H9 (cell line): ENCODE measurements at regions not wholly inside any gene's neighbourhood (a gene's known extent, or its start where the extent isn't known, plus 50 kb on each side); places are given as distances from the start of the nearest gene placed in this dataset.

Experiments
- DNase-seq: peaks from one replicate; pipeline ENCODE4 v3.0.0-alpha.2; 2017
- H2AFZ ChIP-seq: one replicate; pipeline ENCODE4 v1.6.1; 2013; ENCODE audit warnings: mild to moderate bottlenecking, low read length, control low read depth, moderate library complexity
- H2AK5ac ChIP-seq: 2 replicates; pipeline ENCODE4 v1.6.1; 2013; ENCODE audit warnings: low read length, control low read depth, mixed read lengths; ENCODE audit not compliant: insufficient read length
- H2BK120ac ChIP-seq: one replicate; pipeline ENCODE4 v1.6.1; 2013; ENCODE audit warnings: low read depth, mild to moderate bottlenecking, low read length, control low read depth, inconsistent platforms; ENCODE audit not compliant: poor library complexity, severe bottlenecking
- H2BK12ac ChIP-seq: 2 replicates; pipeline ENCODE4 v1.6.1; 2013; ENCODE audit warnings: low read length, control low read depth, mixed read lengths, low read depth; ENCODE audit not compliant: insufficient read length
- H2BK15ac ChIP-seq: 2 replicates; pipeline ENCODE4 v1.6.1; 2013; ENCODE audit warnings: low read depth, low read length, control low read depth
- H2BK20ac ChIP-seq: one replicate; pipeline ENCODE4 v1.6.1; 2013; ENCODE audit warnings: low read depth, mild to moderate bottlenecking, low read length, control low read depth, inconsistent platforms; ENCODE audit not compliant: poor library complexity, severe bottlenecking
- H2BK5ac ChIP-seq: 2 replicates; pipeline ENCODE4 v1.6.1; 2013; ENCODE audit warnings: low read length, control low read depth, mixed read lengths; ENCODE audit not compliant: insufficient read length
- H3K14ac ChIP-seq: 2 replicates; pipeline ENCODE4 v1.6.1; 2013; ENCODE audit warnings: low read length, control low read depth; ENCODE audit not compliant: insufficient read depth
- H3K18ac ChIP-seq: 2 replicates; pipeline ENCODE4 v1.6.1; 2013; ENCODE audit warnings: low read depth, mild to moderate bottlenecking, mixed read lengths, low read length, control low read depth; ENCODE audit not compliant: insufficient read length
- H3K23ac ChIP-seq: 2 replicates; pipeline ENCODE4 v1.6.1; 2013; ENCODE audit warnings: low read length, control low read depth, mixed read lengths, low read depth; ENCODE audit not compliant: insufficient read length
- H3K23me2 ChIP-seq: 2 replicates; pipeline ENCODE4 v1.6.1; 2013; ENCODE audit warnings: low read depth, mild to moderate bottlenecking, mixed read lengths, low read length, control low read depth; ENCODE audit not compliant: insufficient read length, poor library complexity, severe bottlenecking
- H3K27ac ChIP-seq: 2 replicates; pipeline ENCODE4 v1.5.1; 2013; ENCODE audit warnings: low read length, control low read depth, mixed read lengths, low read depth; ENCODE audit not compliant: insufficient read length
- H3K27me3 ChIP-seq: 2 replicates; pipeline ENCODE4 v1.6.1; 2013; ENCODE audit warnings: low read length, control low read depth, inconsistent platforms; ENCODE audit not compliant: insufficient read depth
- H3K4ac ChIP-seq: 2 replicates; pipeline ENCODE4 v1.6.1; 2013; ENCODE audit warnings: low read depth, mild to moderate bottlenecking, control low read depth, inconsistent platforms, low read length, moderate library complexity
- H3K4me1 ChIP-seq: 2 replicates; pipeline ENCODE4 v1.6.1; 2013; ENCODE audit warnings: low read length, control low read depth, inconsistent platforms; ENCODE audit not compliant: insufficient read depth
- H3K4me2 ChIP-seq: 2 replicates; pipeline ENCODE4 v1.6.1; 2013; ENCODE audit warnings: low read length, control low read depth, mixed read lengths; ENCODE audit not compliant: insufficient read length, insufficient read depth
- H3K56ac ChIP-seq: 2 replicates; pipeline ENCODE4 v1.6.1; 2013; ENCODE audit warnings: low read depth, mild to moderate bottlenecking, mixed read lengths, low read length, control low read depth; ENCODE audit not compliant: insufficient read length
- H3K79me1 ChIP-seq: 2 replicates; pipeline ENCODE4 v1.6.1; 2013; ENCODE audit warnings: low read depth, mild to moderate bottlenecking, moderate library complexity, low read length, control low read depth, inconsistent platforms; ENCODE audit not compliant: insufficient read depth, poor library complexity, severe bottlenecking
- H3K79me2 ChIP-seq: 2 replicates; pipeline ENCODE4 v1.6.1; 2013; ENCODE audit warnings: low read length, control low read depth, inconsistent platforms; ENCODE audit not compliant: insufficient read depth
- H3K9ac ChIP-seq: 2 replicates; pipeline ENCODE4 v1.6.1; 2013; ENCODE audit warnings: low read length, control low read depth, mixed read lengths; ENCODE audit not compliant: insufficient read length; ENCODE audit errors: extremely low read depth
- H3K9me3 ChIP-seq: one replicate; pipeline ENCODE4 v1.6.1; 2013; ENCODE audit warnings: low read depth, low read length, inconsistent platforms; ENCODE audit not compliant: control insufficient read depth
- H3T11ph ChIP-seq: one replicate; pipeline ENCODE4 v1.6.1; 2013; ENCODE audit warnings: mild to moderate bottlenecking, low read length, control low read depth, inconsistent platforms
- H4K20me1 ChIP-seq: one replicate; pipeline ENCODE4 v1.6.1; 2013; ENCODE audit not compliant: control insufficient read depth, insufficient read length, insufficient read depth
- H4K5ac ChIP-seq: 2 replicates; pipeline ENCODE4 v1.6.1; 2013; ENCODE audit warnings: low read depth, mild to moderate bottlenecking, mixed read lengths, low read length, control low read depth; ENCODE audit not compliant: insufficient read length
- H4K8ac ChIP-seq: replicated peaks from 2 replicates; pipeline ENCODE4 v1.6.1; 2013; ENCODE audit warnings: low read length, control low read depth, mixed read lengths, low read depth; ENCODE audit not compliant: insufficient read length
- H4K91ac ChIP-seq: 2 replicates; pipeline ENCODE4 v1.6.1; 2013; ENCODE audit warnings: low read depth, mild to moderate bottlenecking, moderate library complexity, mixed read lengths, low read length, control low read depth; ENCODE audit not compliant: insufficient read length
- H3K27ac Mint-ChIP-seq, 3 experiments: 2 replicates in 2 of 3; 3 replicates in 1 of 3; pipeline ENCODE4 v1.8.0; 2020 to 2021; ENCODE audit warnings: mixed read lengths in 3 of 3, mild to moderate bottlenecking in 1 of 3, moderate library complexity in 1 of 3
- H3K27me3 Mint-ChIP-seq: 2 replicates; pipeline ENCODE4 v1.8.0; 2021; ENCODE audit warnings: low read depth, mild to moderate bottlenecking, moderate library complexity, mixed read lengths
- H3K36me3 Mint-ChIP-seq, 3 experiments: 2 replicates in 2 of 3; 3 replicates in 1 of 3; pipeline ENCODE4 v1.8.0; 2020 to 2021; ENCODE audit warnings: low read depth in 3 of 3, mixed read lengths in 3 of 3; ENCODE audit not compliant: insufficient read depth in 1 of 3
- H3K4me1 Mint-ChIP-seq, 2 experiments: 2 replicates each; pipeline ENCODE4 v1.8.0; 2020; ENCODE audit warnings: mixed read lengths in 2 of 2
- H3K4me3 Mint-ChIP-seq, 2 experiments: 2 replicates in 1 of 2; 3 replicates in 1 of 2; pipeline ENCODE4 v1.8.0; 2020 to 2021; ENCODE audit warnings: mild to moderate bottlenecking in 2 of 2, mixed read lengths in 2 of 2, moderate library complexity in 1 of 2
- H3K9me3 Mint-ChIP-seq, 2 experiments: 2 replicates in 1 of 2; 3 replicates in 1 of 2; pipeline ENCODE4 v1.8.0; 2020; ENCODE audit warnings: mild to moderate bottlenecking in 2 of 2, mixed read lengths in 2 of 2, moderate library complexity in 1 of 2
- CTCF ChIP-seq: fragments of 200-600 bp; sonication (generic); conservative IDR thresholded peaks from 3 replicates; pipeline ENCODE4 v1.8.0; 2021; ENCODE audit warnings: antibody characterized with exemption, mild to moderate bottlenecking
- WGBS: extraction: QIAGEN DNeasy Blood & Tissue Kit; methylation state at CpG from one replicate; pipeline ENCODE4 v1.1.7; 2013; ENCODE audit warnings: missing lambda C conversion rate, low lambda C conversion rate, mixed read lengths; ENCODE audit not compliant: insufficient read length; ENCODE audit errors: extremely low coverage; 5-methylcytosine and 5-hydroxymethylcytosine counted together

DNA sequence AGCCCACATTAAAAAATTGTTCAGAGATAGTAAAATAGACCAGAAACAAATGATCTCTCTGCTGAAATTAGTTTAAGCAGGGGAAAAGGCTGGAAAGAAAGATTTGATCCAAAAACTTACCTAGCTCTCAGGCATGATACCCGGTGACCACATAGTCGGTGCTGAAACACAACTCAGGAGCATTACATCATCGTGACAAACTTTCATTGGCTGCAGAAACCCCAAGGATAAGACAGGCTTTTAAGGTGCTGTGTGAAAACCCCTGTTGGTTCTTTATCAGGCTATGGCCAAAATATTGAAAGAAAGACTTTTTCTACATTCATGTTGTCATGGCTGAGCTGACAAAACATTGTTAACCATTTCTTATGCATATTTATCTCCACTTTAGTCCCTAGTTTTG is 171.7 kb upstream of the KLF12 start:
- Histone ChIP-seq H3K27me3 (no peaks in the 10 kb centered on the region), H4K8ac (no peak overlapping the region), H3K56ac (no peak overlapping the region), H3K27ac (no peak overlapping the region), H3K79me2 (no peaks in the 10 kb centered on the region), H3K79me1 (no peaks in the 10 kb centered on the region), H3K18ac (no peak overlapping the region), H3K4ac (no peak overlapping the region), H3K9ac (no peak overlapping the region), H3T11ph (no peak overlapping the region), H4K91ac (no peak overlapping the region), H4K5ac (no peak overlapping the region), H2AK5ac (no peak overlapping the region), H4K20me1 (no peaks in the 10 kb centered on the region), H3K14ac (no peak overlapping the region), H3K23ac (no peak overlapping the region), H3K9me3 (no peaks in the 10 kb centered on the region), H3K4me2 (no peak overlapping the region), H3K4me1 (no peaks in the 10 kb centered on the region), H2BK12ac (no peak overlapping the region), H2BK5ac (no peak overlapping the region), H2AFZ (no peak overlapping the region), H2BK15ac (no peak overlapping the region), H3K23me2 (no peaks in the 10 kb centered on the region), H2BK20ac (no peak overlapping the region), H2BK120ac (no peak overlapping the region)
- Mint-ChIP-seq H3K4me3 (0 out of 5 replicates have a peak overlapping the region, but pooled peaks of 1 of the 2 experiments have one; percentile 21), H3K27ac (no peak overlapping the region; a peak in 1 of 7 replicates), H3K36me3 (no peaks in the 10 kb centered on the region), H3K9me3 (no peaks in the 10 kb centered on the region; a peak in 1 of 5 replicates), H3K4me1 (peaks cover 33 to 34% of the 10 kb centered on the region in 2 experiments), H3K27me3 (no peaks in the 10 kb centered on the region; the same call in none of the 2 replicates)
- WGBS: no CpG with 5 or more reads among the region's 3 CpGs
- DNase-seq: peak; percentile 40
- TF ChIP-seq CTCF: no peak
